PC-9 (cell line): ENCODE measurements at regions not wholly inside any gene's neighbourhood (a gene's known extent, or its start where the extent isn't known, plus 50 kb on each side); places are given as distances from the start of the nearest gene placed in this dataset.
"Not testable (repeated sequence)": the region's sequence is repeated elsewhere in the genome, so short reads cannot be mapped to it uniquely, and the experiment has no call there.

Experiments used
- EZH2 ChIP-seq: fragments of 200-600 bp; sonication (generic); IDR thresholded peaks from 2 replicates; pipeline ENCODE4 v1.8.0; 2017; ENCODE audit warnings: antibody characterized with exemption, low read depth
- TF ChIP-seq, protein P1 (sequence below): fragments of 200-600 bp; sonication (generic); conservative IDR thresholded peaks from 2 replicates; pipeline ENCODE4 v1.6.1; 2017; ENCODE audit warnings: mixed run types, antibody characterized with exemption, mild to moderate bottlenecking, moderate library complexity

DNA sequence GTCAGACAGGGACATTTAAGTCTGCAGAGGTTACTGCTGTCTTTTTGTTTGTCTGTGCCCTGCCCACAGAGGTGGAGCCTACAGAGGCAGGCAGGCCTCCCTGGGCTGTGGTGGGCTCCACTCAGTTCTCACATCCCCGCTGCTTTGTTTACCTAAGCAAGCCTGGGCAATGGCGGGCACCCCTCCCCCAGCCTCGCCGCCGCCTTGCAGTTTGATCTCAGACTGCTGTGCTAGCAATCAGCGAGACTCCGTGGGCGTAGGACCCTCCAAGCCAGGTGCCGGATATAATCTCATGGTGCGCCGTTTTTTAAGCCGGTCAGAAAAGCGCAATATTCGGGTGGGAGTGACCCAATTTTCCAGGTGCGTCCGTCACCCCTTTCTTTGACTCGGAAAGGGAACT is 264.3 kb upstream of the KYNU start:
- not testable (repeated sequence) for TF ChIP-seq EZH2
- TF ChIP-seq, protein P1, sequence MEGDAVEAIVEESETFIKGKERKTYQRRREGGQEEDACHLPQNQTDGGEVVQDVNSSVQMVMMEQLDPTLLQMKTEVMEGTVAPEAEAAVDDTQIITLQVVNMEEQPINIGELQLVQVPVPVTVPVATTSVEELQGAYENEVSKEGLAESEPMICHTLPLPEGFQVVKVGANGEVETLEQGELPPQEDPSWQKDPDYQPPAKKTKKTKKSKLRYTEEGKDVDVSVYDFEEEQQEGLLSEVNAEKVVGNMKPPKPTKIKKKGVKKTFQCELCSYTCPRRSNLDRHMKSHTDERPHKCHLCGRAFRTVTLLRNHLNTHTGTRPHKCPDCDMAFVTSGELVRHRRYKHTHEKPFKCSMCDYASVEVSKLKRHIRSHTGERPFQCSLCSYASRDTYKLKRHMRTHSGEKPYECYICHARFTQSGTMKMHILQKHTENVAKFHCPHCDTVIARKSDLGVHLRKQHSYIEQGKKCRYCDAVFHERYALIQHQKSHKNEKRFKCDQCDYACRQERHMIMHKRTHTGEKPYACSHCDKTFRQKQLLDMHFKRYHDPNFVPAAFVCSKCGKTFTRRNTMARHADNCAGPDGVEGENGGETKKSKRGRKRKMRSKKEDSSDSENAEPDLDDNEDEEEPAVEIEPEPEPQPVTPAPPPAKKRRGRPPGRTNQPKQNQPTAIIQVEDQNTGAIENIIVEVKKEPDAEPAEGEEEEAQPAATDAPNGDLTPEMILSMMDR, result not testable (repeated sequence)
